HepG2 (cell line): ENCODE measurements at regions not wholly inside any gene's neighbourhood (a gene's known extent, or its start where the extent isn't known, plus 50 kb on each side); places are given as distances from the start of the nearest gene placed in this dataset.

ENCODE experiments used
- AHDC1 ChIP-seq: sonication (generic); formaldehyde crosslinking; IDR thresholded peaks from 2 replicates; pipeline ENCODE4 v1.5.1; 2020; ENCODE audit warnings: mild to moderate bottlenecking, missing genetic modification reagents, borderline replicate concordance
- AKNA ChIP-seq: sonication (generic); formaldehyde crosslinking; IDR thresholded peaks from 2 replicates; pipeline ENCODE4 v1.4.0; 2020; ENCODE audit warnings: missing genetic modification reagents, borderline replicate concordance
- HDAC6 ChIP-seq: fragments of 200-600 bp; sonication (generic); IDR thresholded peaks from 2 replicates; pipeline ENCODE4 v1.7.0; 2017; ENCODE audit warnings: mild to moderate bottlenecking, antibody characterized with exemption, low read length, low read depth
- MAFG ChIP-seq: sonication (generic); formaldehyde crosslinking; IDR thresholded peaks from 2 replicates; pipeline ENCODE4 v1.5.1; 2020; ENCODE audit warnings: mild to moderate bottlenecking, missing genetic modification reagents
- MXD1 ChIP-seq: sonication (generic); formaldehyde crosslinking; IDR thresholded peaks from 2 replicates; pipeline ENCODE4 v1.4.0; 2020; ENCODE audit warnings: mild to moderate bottlenecking, missing genetic modification reagents
- NR2F2 ChIP-seq: IDR thresholded peaks from 2 replicates; pipeline ENCODE4 v1.6.1; 2012; ENCODE audit warnings: low read depth, inconsistent platforms, borderline replicate concordance
- PLRG1 ChIP-seq: fragments of 450-650 bp; conservative IDR thresholded peaks from 2 replicates; pipeline ENCODE4 v1.6.1; 2016
- ZNF10 ChIP-seq: sonication (generic); formaldehyde crosslinking; IDR thresholded peaks from 2 replicates; pipeline ENCODE4 v1.4.0; 2020; ENCODE audit warnings: mild to moderate bottlenecking, low read depth, missing genetic modification reagents, borderline replicate concordance
- ZNF256 ChIP-seq: sonication (generic); formaldehyde crosslinking; conservative IDR thresholded peaks from 2 replicates; pipeline ENCODE4 v1.4.0; 2020; ENCODE audit warnings: missing genetic modification reagents
- ZNF446 ChIP-seq: sonication (generic); formaldehyde crosslinking; IDR thresholded peaks from 2 replicates; pipeline ENCODE4 v1.5.0; 2020; ENCODE audit warnings: mild to moderate bottlenecking, missing genetic modification reagents
- ZNF496 ChIP-seq: sonication (generic); formaldehyde crosslinking; IDR thresholded peaks from 2 replicates; pipeline ENCODE4 v1.8.1; 2023; ENCODE audit warnings: mild to moderate bottlenecking, moderate library complexity, missing genetic modification reagents; ENCODE audit not compliant: insufficient replicate concordance
- ZNF615 ChIP-seq: sonication (generic); formaldehyde crosslinking; IDR thresholded peaks from 2 replicates; pipeline ENCODE4 v1.5.0; 2020; ENCODE audit warnings: mild to moderate bottlenecking, missing genetic modification reagents, borderline replicate concordance
- ZNF678 ChIP-seq: sonication (generic); formaldehyde crosslinking; IDR thresholded peaks from 2 replicates; pipeline ENCODE4 v1.4.0; 2020; ENCODE audit warnings: mild to moderate bottlenecking, missing genetic modification reagents
- ZNF710 ChIP-seq: sonication (generic); formaldehyde crosslinking; IDR thresholded peaks from 2 replicates; pipeline ENCODE4 v1.5.0; 2020; ENCODE audit warnings: mild to moderate bottlenecking, missing genetic modification reagents, borderline replicate concordance
- ZNF782 ChIP-seq: sonication (generic); formaldehyde crosslinking; IDR thresholded peaks from 2 replicates; pipeline ENCODE4 v1.4.0; 2020; ENCODE audit warnings: missing genetic modification reagents, mild to moderate bottlenecking, borderline replicate concordance

- TF ChIP-seq ZNF710 (CRISPR knock-in tag) = no peak
- no peak for TF ChIP-seq ZNF10 (CRISPR knock-in tag)
- TF ChIP-seq MAFG (CRISPR knock-in tag) = no peak
- TF ChIP-seq HDAC6 = no peak
- TF ChIP-seq ZNF256 = no peak
- TF ChIP-seq AHDC1 (CRISPR knock-in tag) = peak; percentile 63; the same call in 1 of the 2 replicates
- TF ChIP-seq PLRG1 = no peak
- peak; percentile 45; the same call in 1 of the 2 replicates for TF ChIP-seq ZNF678 (CRISPR knock-in tag)
- TF ChIP-seq MXD1 (CRISPR knock-in tag) = no peak
- TF ChIP-seq ZNF446 = no peak
- no peak for TF ChIP-seq ZNF782 (CRISPR knock-in tag)
- no peak for TF ChIP-seq AKNA (CRISPR knock-in tag)
- peak; percentile 47; the same call in 1 of the 2 replicates for TF ChIP-seq NR2F2
- TF ChIP-seq ZNF615 (CRISPR knock-in tag) = peak; percentile 90; the same call in 1 of the 2 replicates
- no peak for TF ChIP-seq ZNF496 (CRISPR knock-in tag)
These were observed 88.5 kb upstream of the SH3BP4 start (continued) for GRCh38 chr2:234863043-234863934.
